ENCODE measurements at regions not wholly inside any gene's neighbourhood (a gene's known extent, or its start where the extent isn't known, plus 50 kb on each side); places are given as distances from the start of the nearest gene placed in this dataset.

- TF ChIP-seq ZFP41 (CRISPR knock-in tag; IDR thresholded peaks at IDR 0.05; ENCODE audit: borderline replicate concordance) (no peak; the same call in 1 of the 2 replicates), CHD4 (IDR thresholded peaks at IDR 0.05; ENCODE audit: borderline replicate concordance, low read length) (0 out of 2 replicates have a peak, but pooled peaks have one; percentile 54), MED8 (CRISPR knock-in tag; IDR thresholded peaks at IDR 0.05; ENCODE audit: insufficient replicate concordance) (no peak), HNRNPLL (IDR thresholded peaks at IDR 0.05; ENCODE audit: low read depth, low read length, poor library complexity, severe bottlenecking) (no peak), SOX5 (CRISPR knock-in tag; IDR thresholded peaks at IDR 0.05; ENCODE audit: borderline replicate concordance) (peak; percentile 85), MAFG (CRISPR knock-in tag; IDR thresholded peaks at IDR 0.05) (no peak), DBP (CRISPR knock-in tag; IDR thresholded peaks at IDR 0.05; ENCODE audit: not compliant biosample characterization) (no peak), ZKSCAN1 (IDR thresholded peaks at IDR 0.05; ENCODE audit: low read length) (no peak), TBX3 (IDR thresholded peaks at IDR 0.05; ENCODE audit: borderline replicate concordance) (no peak; the same call in 1 of the 2 replicates), PRPF4 (IDR thresholded peaks at IDR 0.05; ENCODE audit: low read depth, low read length, poor library complexity, severe bottlenecking) (no peak), DDIT3 (CRISPR knock-in tag; IDR thresholded peaks at IDR 0.05) (no peak), MAF1 (CRISPR knock-in tag; IDR thresholded peaks at IDR 0.05; ENCODE audit: borderline replicate concordance) (no peak; the same call in 1 of the 2 replicates), MAFF (IDR thresholded peaks at IDR 0.05; ENCODE audit: low read depth, low read length) (no peak), ZNF142 (CRISPR knock-in tag; IDR thresholded peaks at IDR 0.05) (peak; percentile 78; the same call in 1 of the 2 replicates), ZMYM3 (CRISPR knock-in tag; IDR thresholded peaks at IDR 0.05) (peak; percentile 96), ZNF260 (CRISPR knock-in tag; IDR thresholded peaks at IDR 0.05; ENCODE audit: borderline replicate concordance, low read depth) (no peak), SMAD9 (CRISPR knock-in tag; IDR thresholded peaks at IDR 0.05) (no peak), CC2D1A (CRISPR knock-in tag; IDR thresholded peaks at IDR 0.05) (peak; percentile 84; the same call in 1 of the 2 replicates), MTERF4 (CRISPR knock-in tag; IDR thresholded peaks at IDR 0.05) (peak; percentile 67), RAD51 (IDR thresholded peaks at IDR 0.05; ENCODE audit: borderline replicate concordance) (no peak), TGIF2 (CRISPR knock-in tag; IDR thresholded peaks at IDR 0.05) (no peak; the same call in 1 of the 2 replicates)
Observed at GRCh38 chr2:120539937-120540718, 194.2 kb downstream of the INHBB start (continued).
